GM19324 (cell line): ENCODE measurements at regions not wholly inside any gene's neighbourhood (a gene's known extent, or its start where the extent isn't known, plus 50 kb on each side); places are given as distances from the start of the nearest gene placed in this dataset.

Experiments
- ATAC-seq: cut with Tn5 transposase; IDR thresholded peaks from one replicate; pipeline ENCODE4 v1.9.1; 2021; ENCODE audit warnings: mild to moderate bottlenecking, moderate library complexity; ENCODE audit not compliant: unreplicated experiment, low FRiP score

DNA sequence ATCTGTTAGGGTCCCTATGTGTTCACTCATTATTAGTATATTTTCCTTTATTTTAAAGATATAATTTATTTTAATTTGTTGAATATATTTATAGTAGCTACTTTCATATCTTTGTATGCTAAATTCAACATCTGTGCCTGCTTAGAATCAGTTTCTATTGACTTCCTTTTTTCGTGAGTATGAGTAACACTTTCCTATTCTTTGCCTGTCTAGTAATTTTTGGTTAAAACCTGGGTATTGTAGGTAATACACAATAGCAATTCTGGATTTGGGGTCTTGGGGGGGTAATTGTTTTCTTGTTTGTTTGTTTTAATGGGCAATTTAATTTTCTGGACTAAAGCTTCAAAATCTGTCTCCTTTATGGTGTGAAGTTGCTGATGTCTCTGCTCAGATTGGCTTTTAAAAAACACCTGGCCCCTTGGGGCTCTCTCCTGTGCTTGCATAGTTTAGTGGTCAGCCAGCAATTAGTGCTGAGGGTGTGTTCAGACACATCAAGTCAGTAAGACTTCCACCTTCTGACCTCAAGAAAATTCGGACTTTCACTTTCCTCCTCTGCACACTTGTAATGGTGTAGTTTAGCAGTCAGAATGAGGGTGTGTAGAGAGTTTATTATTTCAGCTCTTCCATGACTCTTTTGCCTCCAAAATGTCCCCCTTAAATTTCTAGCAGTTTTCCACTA is 124.4 kb upstream of the MAP1B start:
- ATAC-seq, result no peak

GRCh38 chr5:71986101-71986500 is 121.2 kb upstream of the MAP1B start:
- ATAC-seq, result no peak

DNA sequence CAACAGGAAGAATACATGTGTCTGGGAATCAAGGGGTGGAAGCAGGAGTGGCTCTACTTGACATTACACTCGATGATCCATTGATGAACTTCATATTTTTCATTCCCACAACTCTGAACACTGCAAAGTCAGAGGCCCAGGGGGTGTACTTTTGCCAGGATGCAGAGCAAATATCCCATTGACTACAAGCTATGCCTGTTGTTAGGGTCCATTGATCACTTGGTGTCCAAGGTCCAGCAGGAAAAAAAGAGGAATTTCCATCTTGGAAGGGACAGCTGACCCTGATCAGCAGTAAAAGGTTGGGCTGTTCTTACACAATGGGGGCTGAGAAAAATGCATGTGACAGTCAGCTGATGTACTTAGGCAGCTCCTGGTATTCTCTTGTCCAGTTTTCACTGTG is 118.5 kb upstream of the MAP1B start:
- ATAC-seq, result no peak

GRCh38 chr5:71993600-71993999 is 113.7 kb upstream of the MAP1B start:
- ATAC-seq, result no peak

DNA sequence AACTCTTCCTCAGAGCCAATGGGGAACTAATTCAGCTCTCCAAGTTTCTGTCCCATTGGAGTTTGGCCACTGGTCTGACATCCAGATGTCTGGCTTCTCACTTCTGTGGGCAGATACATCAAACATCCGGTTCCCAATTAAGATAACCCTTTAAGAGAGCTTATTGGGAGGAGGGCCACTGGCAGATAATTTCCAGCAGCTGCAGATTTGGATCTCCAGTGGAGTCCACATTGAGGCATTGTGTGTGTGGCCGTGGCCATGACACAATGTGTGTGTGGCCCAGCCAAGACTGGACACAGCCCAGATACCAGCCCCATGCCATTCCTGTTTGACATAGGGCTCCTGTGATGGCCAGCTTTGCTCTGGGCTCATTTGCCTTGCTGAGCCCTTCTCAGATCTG is 110.5 kb upstream of the MAP1B start:
- ATAC-seq, result no peak

GRCh38 chr5:71998746-71999145 is 108.5 kb upstream of the MAP1B start:
- no peak for ATAC-seq

- no peak for ATAC-seq
Observed at GRCh38 chr5:72000707-72001106, 106.6 kb upstream of the MAP1B start.

- no peak for ATAC-seq
Observed at GRCh38 chr5:72005671-72006070, 101.6 kb upstream of the MAP1B start.

- ATAC-seq, result no peak
Observed at GRCh38 chr5:72006361-72006760, 100.9 kb upstream of the MAP1B start.

DNA sequence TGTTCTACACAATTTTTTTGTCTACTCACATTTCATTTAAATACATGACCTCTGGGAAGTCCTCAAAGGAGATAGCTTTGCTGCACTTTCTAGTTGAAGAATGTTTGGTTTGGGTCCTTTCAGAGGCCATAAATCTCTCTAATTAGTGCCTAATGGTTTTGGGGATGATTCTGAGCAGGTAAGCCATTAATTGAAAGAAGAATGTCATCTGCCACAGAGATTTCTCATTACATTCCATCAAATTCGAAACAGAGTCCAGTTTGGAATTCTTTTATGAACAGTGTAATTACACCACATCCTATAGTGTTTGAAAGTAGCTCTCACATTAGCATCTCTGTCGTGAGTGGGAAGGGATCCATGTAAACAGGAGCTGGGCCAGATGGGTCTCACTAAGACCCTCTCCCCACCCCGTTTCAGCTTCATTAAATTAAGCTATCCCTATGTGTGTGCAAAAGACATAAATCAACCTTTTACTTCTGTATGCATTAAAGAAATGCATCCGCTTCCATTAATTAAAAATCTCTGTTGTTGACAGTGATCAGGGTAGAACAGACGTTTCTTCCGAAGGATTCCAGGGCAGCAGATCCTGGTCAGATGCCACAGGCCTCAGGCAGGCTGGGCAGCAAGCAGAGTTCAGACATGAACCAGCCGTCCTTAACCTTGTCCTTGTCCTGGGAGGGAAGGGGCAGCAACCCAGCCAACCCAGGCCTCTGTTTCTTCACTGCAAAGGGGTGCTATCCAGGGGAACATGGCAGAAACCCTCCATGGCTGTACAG is 99.8 kb upstream of the MAP1B start:
- ATAC-seq, result no peak

DNA sequence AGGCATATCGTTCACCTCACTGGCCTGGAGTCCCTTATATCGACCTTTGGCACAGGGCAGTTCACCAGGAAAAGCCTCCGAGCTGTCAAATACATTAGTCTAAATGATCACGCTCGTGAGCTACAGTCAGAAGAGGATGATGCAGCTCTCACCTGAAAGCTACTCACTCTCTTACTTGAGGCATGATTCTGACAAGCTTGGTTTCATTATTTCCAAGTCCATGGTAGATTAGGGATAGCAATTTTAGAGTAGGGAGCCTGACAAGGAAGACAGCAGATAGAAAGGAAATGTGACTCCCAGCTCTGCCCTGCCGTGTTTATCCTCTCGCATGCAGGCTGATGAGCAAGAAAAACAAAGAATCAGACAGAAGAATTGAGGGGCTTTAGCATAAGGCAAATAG is 98.0 kb upstream of the MAP1B start:
- no peak for ATAC-seq

- ATAC-seq, result no peak
Observed at GRCh38 chr5:72010430-72010829, 96.8 kb upstream of the MAP1B start.

DNA sequence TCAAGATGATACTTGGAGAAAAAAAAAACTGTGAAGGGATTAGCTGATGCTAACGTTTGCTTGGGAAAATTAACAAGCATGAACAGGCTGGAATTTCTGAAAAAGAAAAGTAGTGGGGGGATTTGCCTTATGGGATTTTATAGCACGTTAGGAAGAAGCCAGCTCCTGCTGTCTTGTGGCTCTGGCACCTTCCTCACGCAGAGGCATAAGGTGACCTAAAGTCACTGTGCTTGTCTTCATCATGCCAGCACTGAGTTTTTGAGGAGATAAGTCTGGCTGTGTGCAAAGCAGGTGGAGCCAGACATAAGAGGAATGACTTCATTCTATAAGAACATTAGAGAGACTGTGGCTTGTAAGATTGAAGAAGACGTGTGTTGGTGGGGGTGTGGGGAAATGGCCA is 94.4 kb upstream of the MAP1B start:
- no peak for ATAC-seq

DNA sequence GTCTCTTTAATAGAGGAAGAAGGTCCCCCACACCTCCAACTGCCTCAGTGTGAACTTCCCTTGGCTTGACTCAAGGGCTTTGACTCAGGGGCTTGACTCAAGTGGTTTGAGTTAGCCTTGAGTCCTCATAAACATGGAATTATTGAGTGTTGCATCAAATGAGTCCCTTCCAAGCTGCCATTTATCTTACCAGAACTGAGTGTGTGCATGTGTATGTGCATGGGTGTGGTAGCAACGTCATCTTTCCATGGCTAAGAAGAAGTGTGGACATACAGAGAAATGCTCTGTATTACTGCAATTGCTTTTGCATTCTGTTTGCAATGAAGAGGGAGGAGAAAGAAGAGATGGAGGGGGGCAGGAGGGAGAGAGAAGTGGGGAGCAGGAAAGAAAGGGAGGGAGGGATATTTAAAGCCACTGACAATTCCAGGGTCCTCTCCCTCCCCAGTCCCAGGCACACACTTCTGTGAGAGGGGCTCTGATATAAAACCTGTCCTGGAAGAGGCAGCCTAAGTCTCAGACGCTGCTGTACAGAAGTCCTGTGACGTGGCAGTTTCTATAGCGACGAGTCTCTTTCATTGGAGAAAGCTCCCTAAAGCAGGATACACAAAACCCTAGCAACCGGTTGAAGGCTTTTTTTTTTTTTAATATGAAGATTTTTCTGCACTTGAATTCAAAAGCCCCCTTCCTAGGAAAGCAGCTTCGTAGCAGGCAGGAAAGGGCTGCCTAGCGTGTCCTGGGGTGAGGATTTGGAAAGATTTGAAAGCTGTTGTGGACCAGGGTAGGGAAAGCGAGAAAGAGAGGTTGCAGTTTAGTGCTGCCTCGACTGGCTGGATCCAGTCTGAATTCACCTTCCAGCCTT is 93.3 kb upstream of the MAP1B start:
- ATAC-seq, result no peak

GRCh38 chr5:72015103-72015548 is 92.1 kb upstream of the MAP1B start:
- no peak for ATAC-seq

DNA sequence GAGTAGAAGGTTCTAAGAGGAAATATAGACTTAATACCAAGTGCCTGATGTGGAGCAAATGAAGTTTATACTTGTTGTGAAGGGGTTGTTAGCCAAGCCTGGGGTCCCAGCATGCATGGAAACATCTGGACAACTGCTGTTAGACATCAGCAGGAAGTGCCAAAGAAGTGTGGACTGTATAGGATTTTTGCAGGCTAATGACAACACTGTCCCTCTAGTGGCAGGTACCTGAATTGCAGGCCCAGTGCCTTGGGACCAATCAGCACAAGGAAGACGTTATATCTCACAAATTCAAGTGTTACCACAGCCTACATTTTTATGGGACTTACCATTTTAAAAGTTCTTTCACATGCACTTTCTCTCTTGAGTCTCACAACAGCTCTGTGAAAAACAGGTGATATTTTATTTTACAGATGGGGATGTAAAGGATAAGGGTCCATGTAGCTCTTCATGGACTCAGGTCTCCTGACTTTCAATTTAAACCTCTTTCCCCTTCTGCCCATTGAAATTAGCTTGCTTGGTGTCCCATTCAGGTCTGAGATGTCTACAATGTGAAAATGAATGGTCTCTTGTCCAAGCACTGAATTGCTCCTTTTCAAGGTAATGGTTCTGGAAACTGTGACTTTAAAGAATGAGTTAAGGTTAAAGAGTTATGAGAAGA is 89.0 kb upstream of the MAP1B start:
- ATAC-seq, result no peak

DNA sequence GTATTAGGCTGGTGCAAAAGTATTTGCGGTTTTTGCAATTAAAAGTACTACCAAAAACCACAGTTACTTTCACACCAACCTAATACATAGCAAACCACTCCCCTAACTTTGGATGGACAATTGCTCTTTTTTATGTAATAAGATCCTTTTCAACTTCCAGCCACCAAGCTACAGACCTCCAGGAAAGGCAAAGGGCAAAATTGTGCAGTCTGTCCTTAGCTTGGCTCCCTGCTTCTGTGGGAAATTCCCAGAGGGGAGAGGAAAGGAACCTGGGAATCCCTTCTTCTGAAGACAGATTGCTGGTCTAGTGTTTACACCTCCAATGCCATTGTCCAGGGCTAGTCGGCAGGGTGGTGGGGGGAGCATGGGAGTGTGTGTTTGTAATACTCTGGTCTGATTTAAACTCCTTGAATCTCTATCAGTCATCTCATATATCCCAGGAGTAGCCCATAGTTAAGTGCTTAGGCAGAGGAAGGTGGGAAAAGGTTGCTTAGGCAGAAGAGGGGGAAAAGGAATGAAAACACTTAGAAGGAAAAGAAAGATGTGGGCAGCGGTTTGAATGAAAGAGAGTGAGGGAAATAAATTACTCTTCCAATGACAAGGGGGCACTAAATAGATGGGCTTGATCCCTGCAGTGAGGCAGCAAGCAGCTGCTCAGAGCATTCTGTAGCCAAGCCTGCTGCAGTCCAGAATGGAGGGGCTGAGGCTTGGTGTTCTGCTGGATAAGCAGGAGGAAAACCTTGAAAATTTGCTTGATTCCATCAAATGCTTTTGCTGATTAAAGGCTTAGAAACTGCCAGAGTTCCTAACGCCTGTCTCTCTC is 86.9 kb upstream of the MAP1B start:
- no peak for ATAC-seq

DNA sequence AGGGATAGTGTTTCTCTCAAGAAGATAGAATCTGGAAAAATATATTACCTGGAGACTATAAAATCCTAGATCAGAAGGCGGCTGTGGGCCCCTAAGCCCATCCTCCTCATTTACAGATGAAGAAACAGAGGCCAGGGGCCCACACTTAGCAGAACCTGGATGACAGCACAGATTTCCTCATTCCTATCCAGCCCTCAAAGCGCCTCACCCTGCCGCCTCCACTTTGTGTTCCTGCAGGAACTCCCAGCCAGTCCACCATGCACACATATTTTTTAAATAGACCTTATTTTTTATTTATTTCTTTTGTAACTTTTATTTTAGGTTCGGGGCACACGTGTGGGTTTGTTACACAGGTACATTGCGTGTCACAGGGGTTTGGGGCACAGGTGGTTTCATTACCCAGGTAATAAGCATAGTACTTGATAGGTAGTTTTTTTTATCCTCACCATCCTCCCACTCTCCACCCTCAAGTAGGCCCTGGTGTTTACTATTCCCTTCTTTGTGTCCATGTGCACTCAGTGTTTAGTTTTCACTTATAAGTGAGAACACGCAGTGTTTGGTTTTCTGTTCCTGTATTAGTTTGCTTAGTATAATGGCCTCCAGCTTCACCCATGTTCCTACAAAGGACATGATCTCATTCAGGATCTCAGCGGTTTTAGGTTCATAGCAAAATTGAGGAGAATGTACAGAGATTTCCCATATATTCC is 85.5 kb upstream of the MAP1B start:
- no peak for ATAC-seq

DNA sequence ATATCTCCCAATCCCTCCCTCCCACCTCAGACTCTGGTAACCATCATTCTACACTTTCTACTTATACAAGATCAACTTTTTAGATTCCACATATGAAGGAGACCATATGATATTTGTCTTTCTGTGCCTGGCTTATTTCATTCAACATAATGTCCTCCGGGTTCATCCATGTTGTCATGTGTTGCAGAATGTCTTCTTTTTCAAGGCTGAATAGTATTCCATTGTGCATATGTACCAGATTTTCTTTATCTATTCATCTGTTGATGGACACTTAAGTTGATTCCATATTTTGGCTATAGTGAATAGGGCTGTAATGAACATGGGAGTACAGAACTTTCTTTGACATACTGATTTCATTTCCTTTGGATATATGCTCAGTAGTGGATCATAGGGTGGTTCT is 78.9 kb upstream of the MAP1B start:
- ATAC-seq, result no peak
